Hypothalamus (tissue), 51 donors: ENCODE measurements at regions not wholly inside any gene's neighbourhood (a gene's known extent, or its start where the extent isn't known, plus 50 kb on each side); places are given as distances from the start of the nearest gene placed in this dataset.
"Not testable (repeated sequence)": the region's sequence is repeated elsewhere in the genome, so short reads cannot be mapped to it uniquely, and the experiment has no call there.

Source experiments
- DNase-seq, 51 donors: peaks; one replicate each; lab custom pipeline; 2025; lab: John Stamatoyannopoulos, UW

DNA sequence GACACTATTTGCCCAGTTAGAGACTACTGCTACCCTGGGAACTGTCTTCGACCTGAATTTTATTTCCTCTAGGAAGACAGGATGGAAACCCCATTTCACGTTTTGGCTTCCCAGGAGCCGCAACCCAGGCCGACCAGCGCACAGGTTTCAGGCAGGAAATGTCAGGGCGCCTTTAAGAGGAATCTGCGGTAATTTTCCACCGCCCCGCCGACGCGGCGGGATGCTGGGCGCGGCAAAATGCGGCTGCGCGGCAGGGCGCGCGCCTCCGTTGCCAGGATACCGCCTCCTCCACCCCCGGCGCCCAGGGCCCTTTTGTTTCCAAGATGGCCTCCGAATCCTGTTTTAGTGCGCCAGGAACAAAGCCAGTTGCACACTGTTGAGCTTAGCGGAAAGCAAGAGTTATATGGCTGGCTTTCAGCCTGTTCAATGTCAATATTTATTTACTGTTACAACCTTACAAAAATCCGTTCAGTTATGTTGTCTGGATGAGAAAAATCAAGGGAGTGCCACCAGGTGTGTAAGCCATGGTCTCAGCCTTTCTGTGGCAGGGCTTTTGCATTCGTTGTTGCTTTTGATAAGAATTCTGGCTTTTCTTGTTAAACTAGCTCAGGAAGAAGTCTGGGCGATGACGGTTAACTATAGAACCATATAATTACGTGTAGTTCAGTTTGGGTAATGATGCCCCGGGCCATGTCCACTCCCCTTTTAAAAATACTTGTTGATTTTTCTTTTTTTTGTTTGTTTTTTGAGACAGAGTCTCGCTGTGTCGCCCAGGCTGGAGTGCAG is 79.7 kb upstream of the CHD2 start:
- peak; percentile 40 to 96 (median 88) for DNase-seq

- peak in 1 of 51 donors; percentile 59 for DNase-seq
Measured at GRCh38 chr15:92821491-92822116, 78.5 kb upstream of the CHD2 start.

DNA sequence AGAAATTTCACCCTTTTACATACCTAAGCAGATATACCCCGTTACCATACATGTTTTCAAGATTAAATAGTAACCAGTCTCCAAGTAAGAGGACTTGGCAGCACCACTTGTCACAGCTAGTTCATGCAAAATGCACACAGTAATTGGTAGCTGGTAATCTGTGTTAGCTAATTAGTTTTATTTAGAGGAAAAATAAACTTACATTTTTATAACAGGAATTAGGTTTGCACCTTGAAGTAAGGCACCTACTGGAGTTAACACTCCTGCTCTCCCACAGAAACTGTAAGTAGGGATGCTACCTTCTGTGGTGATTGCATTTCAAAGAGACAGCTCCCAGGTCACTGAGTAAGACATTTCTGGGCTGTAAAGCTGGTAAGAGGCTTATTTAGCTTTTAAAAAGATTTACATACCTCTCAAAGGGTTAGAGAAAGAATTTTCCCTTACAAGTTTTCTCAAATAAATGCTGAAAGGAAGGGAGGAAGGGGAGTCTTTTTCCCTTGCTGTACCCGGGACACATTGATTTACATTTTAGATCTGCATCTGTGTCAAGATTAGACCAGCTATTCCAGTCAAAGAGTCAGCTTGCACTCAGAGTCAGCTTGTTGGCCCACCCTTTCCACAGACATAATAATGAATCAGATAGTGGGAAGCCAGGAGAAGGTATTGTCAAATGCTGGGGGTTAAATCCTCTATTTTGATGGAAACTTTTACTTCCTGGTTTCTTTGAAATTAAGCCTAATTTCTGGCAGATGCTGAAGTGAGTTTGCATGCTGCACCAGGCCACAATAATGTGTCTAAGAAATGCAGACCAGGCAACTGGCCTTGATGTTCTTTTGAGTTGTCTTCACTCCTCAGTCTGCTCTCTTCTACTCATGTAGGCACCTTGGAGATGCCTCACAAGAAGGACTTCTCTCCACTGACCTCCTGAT is 77.6 kb upstream of the CHD2 start:
- peak in 2 of 51 donors; percentile 11 to 36 for DNase-seq

DNA sequence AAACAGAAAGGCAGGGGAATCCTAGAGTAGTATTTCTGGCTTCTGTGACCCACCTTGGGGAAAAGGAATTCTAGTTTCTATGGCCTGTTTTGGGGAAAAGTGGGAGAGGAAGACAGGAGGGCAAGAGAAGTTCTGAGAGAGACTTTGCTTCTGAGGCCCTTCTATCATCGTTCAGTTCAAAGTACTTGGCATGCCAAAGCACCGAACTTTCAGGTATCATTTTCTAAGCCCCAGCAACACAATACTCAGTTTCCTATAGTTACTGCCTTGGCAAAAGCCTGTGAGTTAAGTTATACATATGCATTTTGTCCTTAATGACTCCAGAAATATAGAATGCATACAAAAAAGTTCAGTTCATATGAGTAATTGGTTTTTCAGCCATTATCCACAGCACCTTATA is 74.1 kb upstream of the CHD2 start:
- no peak for DNase-seq

DNA sequence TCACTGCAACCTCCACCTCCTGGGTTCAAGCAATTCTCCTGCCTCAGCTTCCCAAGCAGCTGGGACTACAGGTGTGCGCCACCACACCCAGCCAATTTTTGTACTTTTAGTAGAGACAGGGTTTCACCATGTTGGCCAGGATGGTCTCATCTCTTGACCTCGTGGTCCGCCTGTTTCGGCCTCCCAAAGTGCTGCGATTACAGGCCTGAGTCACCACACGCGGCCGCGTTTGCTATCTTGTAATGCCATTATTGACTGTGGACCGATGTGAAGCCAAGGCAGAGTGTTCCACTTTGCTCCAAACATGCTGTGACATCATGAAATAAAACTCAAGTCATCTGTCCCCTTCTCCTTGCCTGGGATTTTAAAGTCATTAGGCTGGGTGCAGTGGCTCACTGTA is 72.1 kb upstream of the CHD2 start:
- DNase-seq: not testable (repeated sequence)

DNA sequence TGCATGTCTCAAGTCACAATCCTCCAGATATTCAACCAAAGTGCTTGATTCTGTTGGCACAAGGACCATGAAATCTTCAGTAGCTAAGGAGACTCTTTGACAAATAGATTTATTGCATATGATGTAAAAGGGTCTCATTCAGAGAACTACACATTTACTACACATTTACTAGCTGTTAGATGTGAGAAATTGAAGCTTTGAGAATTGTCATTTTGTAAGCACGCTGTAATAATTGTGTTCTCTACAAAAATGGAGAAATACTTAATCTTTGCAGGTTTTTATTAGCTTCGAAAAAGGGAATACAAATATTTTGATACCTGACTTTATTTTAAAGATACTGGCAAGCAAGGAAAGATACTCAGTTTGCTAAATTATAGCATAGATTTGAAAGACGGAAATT is 70.2 kb upstream of the CHD2 start:
- no peak for DNase-seq

DNA sequence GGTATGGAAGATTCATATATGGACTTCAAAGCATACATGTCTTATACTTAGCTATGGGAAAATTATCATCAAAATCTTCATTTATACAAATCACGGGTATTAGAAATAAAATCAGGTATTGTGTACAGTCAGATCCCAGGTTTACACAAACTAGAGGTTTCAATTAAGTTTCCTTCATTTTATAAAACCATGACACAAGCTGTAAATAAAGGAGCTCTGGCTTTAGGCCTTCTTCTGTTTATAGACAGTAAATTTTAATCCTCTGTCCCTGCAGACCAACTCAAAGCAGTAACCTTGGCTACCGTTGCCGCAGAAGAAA is 68.8 kb upstream of the CHD2 start:
- DNase-seq: no peak

GRCh38 chr15:92831655-92832328 is 68.3 kb upstream of the CHD2 start:
- peak; percentile 48 to 97 (median 83) for DNase-seq

GRCh38 chr15:92833106-92833433 is 67.1 kb upstream of the CHD2 start:
- DNase-seq: peak in 1 of 51 donors; percentile 15

DNA sequence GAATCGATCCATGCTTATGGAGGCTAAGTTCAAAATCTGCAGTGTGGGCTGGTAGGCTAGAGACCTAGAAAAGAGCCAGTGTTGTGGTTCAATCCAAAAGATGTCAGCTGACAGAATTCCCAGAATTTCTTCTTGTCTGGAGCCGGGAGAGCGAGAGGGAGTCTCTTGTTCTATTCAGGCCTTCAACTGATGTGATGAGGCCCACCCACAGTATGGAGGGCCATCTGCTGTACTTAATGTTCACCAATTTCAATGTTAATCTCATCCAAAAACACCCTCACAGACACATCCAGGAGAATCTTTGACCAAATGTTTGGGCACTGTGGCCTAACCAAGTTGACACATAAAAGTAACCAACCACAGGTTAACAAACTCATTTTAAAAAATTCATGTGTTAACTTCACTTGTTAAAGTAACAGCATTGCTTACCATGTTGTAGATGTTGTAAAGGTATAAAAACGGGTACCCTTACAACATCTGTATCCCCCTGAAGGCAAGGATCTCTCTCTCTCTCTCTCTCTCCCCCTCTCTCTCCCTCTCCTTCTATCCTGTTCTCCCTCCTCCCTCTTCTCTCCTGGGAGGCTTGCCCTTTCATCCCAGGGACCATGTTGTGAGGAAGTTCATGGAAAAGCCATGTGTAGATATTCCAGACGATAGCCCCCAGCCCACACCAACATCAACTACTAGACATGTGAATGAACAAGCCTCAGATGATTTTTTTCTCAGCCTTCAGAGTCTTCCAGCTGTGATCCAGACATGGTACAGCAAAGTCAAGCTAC is 66.4 kb upstream of the CHD2 start:
- no peak for DNase-seq

- no peak for DNase-seq
Measured at GRCh38 chr15:92839696-92840095, 60.4 kb upstream of the CHD2 start.

DNA sequence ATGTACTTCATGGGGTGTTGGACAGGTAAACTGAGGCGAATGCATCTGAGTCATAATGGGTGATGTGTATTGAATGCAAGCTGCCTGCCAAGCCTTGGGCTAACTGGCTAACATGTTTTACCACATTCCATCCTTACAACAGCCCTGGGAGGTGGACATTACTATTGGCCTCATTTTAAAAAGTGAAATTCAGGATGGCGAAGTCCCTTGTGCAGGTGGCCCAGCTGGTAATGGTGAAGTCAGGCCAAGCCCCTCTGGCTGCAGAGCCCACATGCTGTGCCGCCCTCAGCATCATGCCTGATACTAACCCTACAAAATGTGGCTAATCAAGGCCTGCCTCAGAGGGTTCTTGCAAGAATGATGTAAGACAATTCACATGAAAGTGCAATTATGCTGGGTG is 60.0 kb upstream of the CHD2 start:
- no peak for DNase-seq

GRCh38 chr15:92843326-92843725 is 56.8 kb upstream of the CHD2 start:
- no peak for DNase-seq

DNA sequence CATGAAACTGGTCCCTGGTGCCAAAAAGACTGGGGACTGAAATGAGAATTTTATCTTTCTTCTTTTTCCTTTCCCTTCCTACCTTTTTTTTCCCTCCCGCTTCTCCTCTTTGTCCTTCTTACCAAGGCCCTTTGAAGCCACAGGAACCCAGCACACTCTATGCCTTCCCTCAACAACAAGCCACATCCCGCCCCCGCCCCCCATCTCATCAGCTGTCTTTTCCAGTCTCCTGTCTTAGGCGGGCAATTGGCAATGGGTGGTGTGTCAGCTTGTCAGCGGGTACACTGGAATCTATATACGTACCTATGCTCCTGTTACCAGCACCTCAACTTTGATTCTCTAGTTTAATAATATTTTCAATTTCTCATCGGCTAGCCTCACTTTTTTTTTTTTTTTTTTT is 56.3 kb upstream of the CHD2 start:
- no peak for DNase-seq

GRCh38 chr15:92845126-92845508 is 55.0 kb upstream of the CHD2 start:
- no peak for DNase-seq

DNA sequence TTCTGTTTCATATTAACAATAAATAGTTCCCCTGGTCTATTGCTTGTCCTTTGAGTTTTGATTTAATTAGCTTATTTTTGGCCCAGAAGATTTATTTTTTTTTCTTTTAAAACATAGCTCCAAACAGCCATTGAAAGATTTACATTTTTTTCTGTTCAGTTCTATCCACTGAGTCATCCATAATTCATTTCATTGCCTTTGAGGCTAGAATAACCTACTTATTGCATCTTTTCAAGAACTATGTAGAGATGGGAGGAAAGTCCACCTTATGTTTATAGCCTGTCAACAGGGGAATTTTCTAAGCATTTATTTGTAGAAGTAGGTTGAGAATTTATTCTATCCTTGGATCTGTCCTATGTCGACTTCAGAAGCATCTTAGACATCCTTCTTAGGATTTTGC is 53.4 kb upstream of the CHD2 start:
- DNase-seq: no peak

- DNase-seq: no peak
Measured at GRCh38 chr15:92847841-92848240, 52.3 kb upstream of the CHD2 start.

GRCh38 chr15:92848464-92848851 is 51.7 kb upstream of the CHD2 start:
- DNase-seq: no peak

GRCh38 chr15:92848852-92849598 is 51.1 kb upstream of the CHD2 start:
- DNase-seq: no peak

GRCh38 chr15:92850218-92850617 is 49.9 kb upstream of the CHD2 start:
- DNase-seq: not testable (repeated sequence)
